Epithelial cell of esophagus (primary cell): ENCODE measurements at regions not wholly inside any gene's neighbourhood (a gene's known extent, or its start where the extent isn't known, plus 50 kb on each side); places are given as distances from the start of the nearest gene placed in this dataset.

Experiments
- DNase-seq: peaks from one replicate; pipeline ENCODE4 v3.0.0; 2010; ENCODE audit warnings: low read depth
- H3K4me3 ChIP-seq: 2 replicates; pipeline ENCODE4 v1.5.1; 2011; ENCODE audit warnings: mild to moderate bottlenecking, low read length, control low read depth
- TF ChIP-seq, protein P1 (sequence below): IDR thresholded peaks from 2 replicates; pipeline ENCODE4 v1.5.1; 2011; ENCODE audit warnings: low read depth, mild to moderate bottlenecking, low read length, control low read depth, inconsistent platforms; ENCODE audit not compliant: insufficient read depth; ENCODE audit errors: missing control alignments

DNA sequence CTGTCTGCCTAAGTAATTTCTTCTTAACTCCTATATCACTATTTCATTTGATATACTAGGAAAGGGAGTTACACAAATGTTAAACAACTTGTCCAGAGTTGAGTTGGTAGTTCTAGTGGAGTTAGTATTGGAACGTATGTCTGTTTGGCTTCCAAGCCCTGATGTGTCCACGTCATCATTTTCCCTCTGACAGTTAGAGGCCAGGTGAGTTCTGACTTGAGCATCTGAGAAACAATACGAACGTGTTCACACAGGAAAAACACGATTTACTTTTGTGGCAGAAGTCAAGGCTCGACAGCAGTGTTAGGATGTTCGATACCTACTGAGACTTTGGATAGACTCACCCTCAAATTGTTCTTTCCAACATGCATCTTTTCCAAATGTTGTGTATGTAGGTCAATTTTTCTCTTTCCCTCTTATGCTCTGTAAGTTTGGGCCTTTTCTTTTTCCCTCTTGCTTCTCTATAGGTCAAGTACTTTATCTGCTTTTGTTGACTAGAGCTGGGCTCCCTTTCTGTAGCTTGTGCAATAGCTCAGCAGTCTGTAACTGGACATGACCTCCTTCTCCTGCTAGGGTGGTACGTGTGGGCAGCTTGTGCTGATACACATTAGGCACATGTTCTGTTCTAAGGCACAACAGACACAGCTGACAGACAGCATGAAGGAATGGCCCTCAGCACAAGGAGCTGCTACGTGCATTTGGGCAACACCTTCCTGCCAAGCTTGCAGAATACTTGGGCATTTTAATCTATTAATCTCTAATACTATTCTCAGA is 222.9 kb downstream of the PTEN start:
- DNase-seq, result peak; percentile 38
- no peak overlapping the region for H3K4me3 ChIP-seq
- TF ChIP-seq, protein P1, sequence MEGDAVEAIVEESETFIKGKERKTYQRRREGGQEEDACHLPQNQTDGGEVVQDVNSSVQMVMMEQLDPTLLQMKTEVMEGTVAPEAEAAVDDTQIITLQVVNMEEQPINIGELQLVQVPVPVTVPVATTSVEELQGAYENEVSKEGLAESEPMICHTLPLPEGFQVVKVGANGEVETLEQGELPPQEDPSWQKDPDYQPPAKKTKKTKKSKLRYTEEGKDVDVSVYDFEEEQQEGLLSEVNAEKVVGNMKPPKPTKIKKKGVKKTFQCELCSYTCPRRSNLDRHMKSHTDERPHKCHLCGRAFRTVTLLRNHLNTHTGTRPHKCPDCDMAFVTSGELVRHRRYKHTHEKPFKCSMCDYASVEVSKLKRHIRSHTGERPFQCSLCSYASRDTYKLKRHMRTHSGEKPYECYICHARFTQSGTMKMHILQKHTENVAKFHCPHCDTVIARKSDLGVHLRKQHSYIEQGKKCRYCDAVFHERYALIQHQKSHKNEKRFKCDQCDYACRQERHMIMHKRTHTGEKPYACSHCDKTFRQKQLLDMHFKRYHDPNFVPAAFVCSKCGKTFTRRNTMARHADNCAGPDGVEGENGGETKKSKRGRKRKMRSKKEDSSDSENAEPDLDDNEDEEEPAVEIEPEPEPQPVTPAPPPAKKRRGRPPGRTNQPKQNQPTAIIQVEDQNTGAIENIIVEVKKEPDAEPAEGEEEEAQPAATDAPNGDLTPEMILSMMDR, result no peak

DNA sequence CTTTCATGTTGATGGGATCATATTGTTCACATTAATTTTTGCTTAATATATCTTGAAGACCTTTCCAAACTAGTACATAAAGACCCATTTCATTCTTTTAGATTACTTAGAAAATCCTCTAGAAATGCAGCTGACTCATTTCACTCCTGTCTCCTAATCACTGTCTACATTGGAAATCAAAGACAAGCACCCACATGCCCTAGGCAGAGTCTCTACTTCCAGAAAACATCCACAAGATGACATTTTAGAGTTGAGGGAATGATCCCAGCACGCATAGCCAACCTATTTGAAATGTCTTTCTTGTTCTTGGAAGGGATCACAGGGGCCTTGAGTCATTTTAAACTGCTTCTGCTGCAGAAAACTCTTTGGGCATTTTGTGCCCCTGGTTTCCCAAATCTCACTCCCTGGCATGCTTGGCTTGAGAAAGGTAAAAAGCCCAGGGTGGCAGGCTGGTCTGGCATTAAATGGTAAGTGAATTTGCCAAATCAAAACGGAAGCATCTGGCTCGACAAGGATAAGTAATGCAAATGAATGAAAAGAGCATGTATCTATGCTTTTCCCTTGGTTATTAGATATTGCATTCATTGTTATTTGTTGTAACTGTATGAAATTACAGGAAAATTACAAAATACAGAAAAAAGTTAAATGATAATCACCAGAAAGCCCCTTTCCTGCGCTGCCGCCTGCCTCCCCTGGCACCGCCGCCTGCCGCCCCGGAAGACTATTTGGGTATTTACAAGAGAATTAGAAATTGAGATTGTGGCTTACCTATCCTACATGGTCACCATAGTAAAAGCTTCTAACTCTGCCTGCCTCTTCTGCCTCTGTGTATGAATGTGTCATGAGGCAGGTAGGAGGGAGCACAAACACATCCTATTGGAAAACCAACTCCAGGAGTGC is 225.3 kb downstream of the PTEN start:
- no peak overlapping the region for H3K4me3 ChIP-seq
- TF ChIP-seq, protein P1, result no peak
- peak; percentile 87 for DNase-seq

DNA sequence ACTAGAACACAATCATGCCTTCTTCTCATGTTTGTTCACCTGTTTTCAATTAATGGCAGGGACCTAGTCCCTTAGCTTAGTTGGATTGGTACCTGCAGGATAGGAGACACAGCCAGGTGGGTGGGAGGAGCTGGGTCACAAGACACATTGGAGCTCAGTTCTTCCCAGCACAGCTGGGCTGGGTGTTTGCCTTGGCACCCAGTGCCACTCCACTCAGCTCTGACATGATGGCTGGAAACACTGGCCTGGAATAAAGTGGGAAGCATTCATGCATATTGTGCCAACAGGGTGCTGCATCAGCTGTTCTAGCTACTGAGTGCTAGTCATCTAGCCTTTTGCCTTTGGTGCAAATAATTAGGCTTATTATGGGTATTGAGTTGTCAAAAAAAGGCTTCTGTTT is 226.1 kb downstream of the PTEN start:
- TF ChIP-seq, protein P1, result no peak
- H3K4me3 ChIP-seq, result no peak overlapping the region
- DNase-seq, result no peak

DNA sequence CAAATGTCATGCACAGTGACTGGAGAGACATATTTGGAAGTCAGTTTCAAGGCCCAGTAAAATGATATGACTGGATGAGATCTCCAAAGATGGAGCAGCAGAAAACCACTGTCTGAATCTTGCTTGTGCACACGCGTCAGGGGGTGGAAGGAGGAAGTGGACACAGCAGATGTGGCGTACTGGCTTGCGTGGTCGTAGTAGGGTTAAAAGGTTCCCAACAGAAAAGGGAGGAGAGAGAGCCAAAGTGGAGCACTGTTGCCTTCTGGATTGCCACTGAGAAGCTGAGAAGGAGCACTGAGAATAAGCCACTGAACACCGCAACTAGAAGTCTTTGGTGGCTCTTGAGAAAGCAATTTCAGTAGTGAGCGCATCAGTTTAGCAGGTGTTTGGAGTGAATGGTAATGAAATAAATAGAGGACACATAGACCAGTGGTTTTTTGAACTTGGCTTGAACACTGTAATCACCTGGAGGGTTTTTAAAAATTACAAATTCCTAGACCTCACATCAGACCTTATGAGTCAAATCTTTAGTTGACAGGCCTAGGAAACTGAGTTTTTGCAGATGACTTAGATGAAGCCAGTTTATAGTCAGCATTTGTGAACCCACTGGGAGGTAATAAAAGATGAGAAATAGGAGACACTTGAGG is 227.3 kb downstream of the PTEN start:
- DNase-seq, result no peak
- no peak overlapping the region for H3K4me3 ChIP-seq
- TF ChIP-seq, protein P1, result no peak

DNA sequence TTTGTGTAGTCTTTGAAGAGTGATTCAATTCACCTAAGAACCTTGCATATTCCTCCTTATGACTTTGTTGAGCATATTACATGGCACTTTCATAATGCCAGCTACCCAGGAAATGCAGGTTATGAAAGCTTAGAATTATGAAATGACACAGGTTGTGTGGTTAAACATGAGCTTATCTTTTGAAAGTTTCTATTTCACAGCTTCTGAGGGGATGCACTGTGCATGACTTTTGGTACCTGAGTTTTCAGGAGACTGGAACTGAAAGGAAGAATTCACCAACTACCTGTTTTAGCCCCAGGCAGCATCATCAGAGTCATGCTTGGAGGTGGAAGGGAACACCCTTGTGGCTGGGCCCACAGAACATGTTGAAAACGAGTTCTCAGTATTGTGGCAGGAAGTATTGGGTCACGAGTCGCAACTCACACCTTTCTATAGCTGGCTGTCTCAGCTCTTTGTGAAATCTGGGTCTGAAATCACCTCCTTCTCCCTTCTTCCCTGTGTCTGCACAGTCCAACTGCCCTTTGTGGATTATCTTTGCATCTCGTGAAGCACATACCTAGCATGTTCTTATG is 228.2 kb downstream of the PTEN start:
- TF ChIP-seq, protein P1, result peak; percentile 28
- DNase-seq, result peak; percentile 96
- no peak overlapping the region for H3K4me3 ChIP-seq

DNA sequence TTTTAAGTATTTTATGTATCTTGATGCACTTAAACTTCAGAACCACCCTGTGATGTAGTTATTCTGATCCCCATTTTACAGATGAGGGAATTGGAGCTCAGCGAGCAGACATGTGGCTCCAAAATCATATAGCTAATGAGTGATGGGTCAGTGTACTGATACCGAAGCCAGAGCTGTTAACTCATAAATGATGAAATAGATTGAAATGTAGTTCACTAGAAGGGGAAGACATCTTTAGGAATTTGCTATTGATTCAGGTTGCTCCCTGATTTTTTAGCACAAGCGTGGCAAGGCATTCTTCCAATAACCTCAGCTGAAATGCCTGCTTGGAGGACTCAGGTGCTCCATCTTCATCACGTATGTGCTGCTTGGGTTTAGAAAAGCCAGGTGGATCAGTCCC is 228.8 kb downstream of the PTEN start:
- TF ChIP-seq, protein P1, result no peak

More for the DNA sequence above, 228.8 kb downstream of the PTEN start:
- no peak overlapping the region for H3K4me3 ChIP-seq
- DNase-seq, result no peak
